ENCODE measurements at regions not wholly inside any gene's neighbourhood (a gene's known extent, or its start where the extent isn't known, plus 50 kb on each side); places are given as distances from the start of the nearest gene placed in this dataset.

DNA sequence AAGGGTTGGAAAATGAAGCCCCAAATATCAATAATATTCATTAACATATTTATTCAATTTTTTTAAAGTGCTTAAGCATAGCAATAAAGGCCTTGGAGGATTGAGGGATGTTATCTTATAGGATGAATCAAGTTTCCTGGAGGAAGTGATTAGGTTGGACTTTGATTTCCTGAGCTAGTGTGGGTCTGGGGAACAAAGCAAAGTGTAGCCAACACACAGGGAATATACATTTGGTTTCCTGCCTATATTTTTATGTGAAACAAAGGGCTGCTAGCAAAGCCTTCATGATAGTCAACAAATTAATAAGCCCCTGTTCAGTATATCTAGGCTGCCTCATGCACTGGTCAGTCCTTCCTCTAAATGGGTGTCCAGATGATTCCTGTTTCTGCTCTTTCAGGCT, 261.1 kb upstream of the IL12A start:
- TF ChIP-seq POLR2AphosphoS5 (IDR thresholded peaks at IDR 0.05; ENCODE audit: borderline replicate concordance, low read depth, low read length) (no peak), EZH2 (IDR thresholded peaks at IDR 0.05) (no peak)

Data from SK-N-MC (cell line).